GM13976 (cell line): ENCODE measurements at regions not wholly inside any gene's neighbourhood (a gene's known extent, or its start where the extent isn't known, plus 50 kb on each side); places are given as distances from the start of the nearest gene placed in this dataset.

ENCODE experiments used
- DNase-seq: peaks from one replicate; pipeline ENCODE4 v3.0.0; 2012; ENCODE audit warnings: low spot score
- CTCF ChIP-seq: IDR thresholded peaks from 2 replicates; pipeline ENCODE4 v1.5.1; 2012; ENCODE audit warnings: borderline replicate concordance, mild to moderate bottlenecking; ENCODE audit not compliant: insufficient read depth; ENCODE audit errors: extremely low read depth, missing control alignments, control extremely low read depth
- in situ Hi-C: fragments of 300-500 bp; cut with MboI; formaldehyde crosslinking; loops from one replicate; pipeline ENCODE4 v1.12.0; 2022; ENCODE audit warnings: low sequenced_read_pairs, mixed read lengths, inconsistent platforms; ENCODE audit not compliant: unreplicated experiment

- no peak for DNase-seq
- in situ Hi-C loops = no loop called here
- TF ChIP-seq CTCF = no peak
These were observed 249.7 kb downstream of the ACTR3 start for GRCh38 chr2:114139542-114139941.

DNA sequence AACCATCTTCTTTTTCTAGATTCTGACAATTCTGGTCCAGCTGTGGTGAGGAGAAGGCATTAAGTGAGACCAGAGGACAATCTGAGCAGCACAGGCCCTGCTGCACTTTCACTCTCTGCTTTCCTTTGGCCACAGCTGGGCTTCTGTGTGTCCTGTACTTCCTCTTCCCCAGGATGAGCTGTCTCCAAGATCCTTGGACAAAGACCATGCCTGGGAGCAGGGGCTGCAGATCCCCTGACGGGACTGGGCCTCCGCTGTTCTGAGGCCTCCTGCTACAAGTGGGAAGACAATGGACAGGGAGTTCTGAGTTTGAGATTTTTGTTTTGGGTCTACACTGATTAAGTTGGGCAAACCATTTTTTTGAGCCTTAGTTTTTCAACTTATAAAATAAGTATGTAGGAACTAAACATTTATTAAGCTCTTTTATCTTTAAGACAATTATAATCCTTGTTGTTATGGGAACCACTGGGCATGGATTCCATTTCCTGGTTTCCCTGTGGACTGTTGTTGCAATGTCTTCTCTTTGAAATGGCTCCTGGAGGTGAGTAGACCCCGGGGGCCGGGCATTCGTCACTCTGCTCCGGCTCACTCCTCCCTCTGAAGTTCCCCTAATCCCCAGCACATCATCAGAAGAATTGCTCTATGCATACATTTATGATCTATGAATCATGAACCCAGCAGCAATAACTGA is 266.6 kb downstream of the ACTR3 start:
- DNase-seq = no peak
- no peak for TF ChIP-seq CTCF
- in situ Hi-C loops = no loop called here

DNA sequence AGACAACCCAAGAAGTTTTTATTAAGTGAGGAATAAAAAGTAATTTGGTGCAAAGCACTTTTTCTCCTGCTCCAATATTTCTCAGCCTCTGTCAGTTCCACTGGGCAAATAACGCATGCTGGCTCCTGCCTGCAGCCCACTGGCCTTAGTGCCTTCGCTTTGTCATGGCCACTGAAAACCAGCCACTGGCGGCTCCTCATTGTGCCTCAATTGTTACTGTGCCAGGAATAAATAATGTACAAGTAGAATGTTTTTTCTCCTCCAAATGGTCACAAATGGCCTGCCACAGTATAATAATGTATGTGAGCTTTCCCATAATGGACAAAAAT is 267.1 kb downstream of the ACTR3 start:
- DNase-seq = no peak
- TF ChIP-seq CTCF = no peak
- in situ Hi-C loops = no loop called here

- no peak for DNase-seq
- no peak for TF ChIP-seq CTCF
- in situ Hi-C loops = no loop called here
These were observed 270.5 kb downstream of the ACTR3 start for GRCh38 chr2:114160263-114160981.

- TF ChIP-seq CTCF = no peak
These were observed 271.5 kb downstream of the ACTR3 start for GRCh38 chr2:114161371-114161770.

DNA sequence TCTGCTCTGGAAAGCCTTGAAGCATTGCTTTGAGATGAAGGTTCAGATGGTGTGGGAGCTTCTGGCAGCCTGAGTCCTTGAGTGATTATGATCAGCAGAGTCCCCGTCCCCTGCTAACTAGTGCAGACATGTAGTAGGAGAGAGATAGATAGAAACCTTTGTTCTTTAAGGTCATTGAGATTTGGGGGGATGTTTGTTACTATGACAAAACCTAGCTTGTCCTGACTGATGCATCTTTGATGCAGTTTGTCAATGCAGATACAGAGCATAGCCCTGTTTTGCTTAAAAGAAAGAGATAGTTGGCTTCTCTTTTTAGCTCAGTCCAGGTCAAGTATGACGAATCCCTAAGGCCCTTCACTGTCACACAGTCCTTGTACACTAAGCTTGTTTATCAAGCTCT is 274.6 kb upstream of the DPP10 start:
- no peak for TF ChIP-seq CTCF
- in situ Hi-C loops = no loop called here
- no peak for DNase-seq

More at GRCh38 chr2:114161371-114161770, 271.5 kb downstream of the ACTR3 start:
- in situ Hi-C loops = no loop called here
- DNase-seq = no peak
